Glutamatergic neuron (in vitro differentiated cells): ENCODE measurements at regions not wholly inside any gene's neighbourhood (a gene's known extent, or its start where the extent isn't known, plus 50 kb on each side); places are given as distances from the start of the nearest gene placed in this dataset.

Source experiments
- DNase-seq: peaks from one replicate; pipeline ENCODE4 v3.0.0; 2022
- H3K27ac Mint-ChIP-seq: one replicate; pipeline ENCODE4 v1.8.0; 2020; ENCODE audit warnings: mild to moderate bottlenecking, mixed read lengths, inconsistent platforms; ENCODE audit not compliant: unreplicated experiment
- H3K27me3 Mint-ChIP-seq: one replicate; pipeline ENCODE4 v1.8.0; 2020; ENCODE audit warnings: mild to moderate bottlenecking, moderate library complexity, mixed read lengths, inconsistent platforms; ENCODE audit not compliant: unreplicated experiment
- H3K36me3 Mint-ChIP-seq: one replicate; pipeline ENCODE4 v1.8.0; 2020; ENCODE audit warnings: mild to moderate bottlenecking, mixed read lengths, inconsistent platforms; ENCODE audit not compliant: unreplicated experiment
- H3K4me1 Mint-ChIP-seq: one replicate; pipeline ENCODE4 v1.8.0; 2020; ENCODE audit warnings: mild to moderate bottlenecking, low read depth, mixed read lengths, inconsistent platforms; ENCODE audit not compliant: unreplicated experiment
- H3K4me3 Mint-ChIP-seq: one replicate; pipeline ENCODE4 v1.8.0; 2020; ENCODE audit warnings: mild to moderate bottlenecking, mixed read lengths, inconsistent platforms; ENCODE audit not compliant: unreplicated experiment
- H3K9me3 Mint-ChIP-seq: one replicate; pipeline ENCODE4 v1.8.0; 2020; ENCODE audit warnings: mild to moderate bottlenecking, moderate library complexity, mixed read lengths, inconsistent platforms; ENCODE audit not compliant: unreplicated experiment
- TF ChIP-seq, protein P1 (sequence below): fragments of 200-600 bp; sonication (generic); IDR thresholded peaks from one replicate; pipeline ENCODE4 v1.5.0; 2021; ENCODE audit not compliant: partially characterized antibody, unreplicated experiment

DNA sequence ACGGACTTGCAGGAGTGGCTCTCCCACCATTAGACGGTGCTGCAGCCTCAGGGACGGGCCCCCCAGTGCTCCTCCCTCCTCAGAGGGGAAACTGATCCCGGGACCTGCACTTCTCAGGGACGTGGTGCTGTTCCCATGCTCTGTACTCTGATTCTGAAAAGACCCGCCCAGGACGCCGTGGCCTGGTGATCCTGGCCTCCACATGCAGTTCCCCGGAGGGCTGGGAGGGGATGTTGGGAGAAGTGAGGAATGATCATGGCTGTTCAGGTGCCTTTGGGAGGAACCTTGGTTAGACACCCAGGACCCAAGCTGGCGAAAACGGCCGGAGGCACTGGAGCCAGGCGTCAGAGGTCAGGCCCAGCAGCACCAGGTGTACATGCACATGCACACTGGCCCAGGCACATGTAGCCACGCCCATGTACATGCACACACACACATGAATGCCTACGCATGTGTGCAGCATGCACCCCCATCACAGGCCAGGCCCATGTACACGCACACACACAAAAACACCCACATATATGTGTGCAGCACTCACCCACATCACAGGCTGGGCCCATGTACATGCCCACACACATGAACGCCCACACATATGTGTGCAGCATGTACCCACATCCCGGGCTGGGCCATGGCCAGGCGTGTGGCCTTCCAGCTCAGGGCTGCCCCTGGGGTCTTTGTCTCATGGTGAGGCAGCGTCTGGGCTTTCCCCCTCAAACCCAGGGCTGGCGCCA, 52.6 kb upstream of the DACT2 start:
- H3K27me3 Mint-ChIP-seq: peaks cover 12% of the 10 kb centered on the region
- no peak for DNase-seq
- TF ChIP-seq, protein P1, sequence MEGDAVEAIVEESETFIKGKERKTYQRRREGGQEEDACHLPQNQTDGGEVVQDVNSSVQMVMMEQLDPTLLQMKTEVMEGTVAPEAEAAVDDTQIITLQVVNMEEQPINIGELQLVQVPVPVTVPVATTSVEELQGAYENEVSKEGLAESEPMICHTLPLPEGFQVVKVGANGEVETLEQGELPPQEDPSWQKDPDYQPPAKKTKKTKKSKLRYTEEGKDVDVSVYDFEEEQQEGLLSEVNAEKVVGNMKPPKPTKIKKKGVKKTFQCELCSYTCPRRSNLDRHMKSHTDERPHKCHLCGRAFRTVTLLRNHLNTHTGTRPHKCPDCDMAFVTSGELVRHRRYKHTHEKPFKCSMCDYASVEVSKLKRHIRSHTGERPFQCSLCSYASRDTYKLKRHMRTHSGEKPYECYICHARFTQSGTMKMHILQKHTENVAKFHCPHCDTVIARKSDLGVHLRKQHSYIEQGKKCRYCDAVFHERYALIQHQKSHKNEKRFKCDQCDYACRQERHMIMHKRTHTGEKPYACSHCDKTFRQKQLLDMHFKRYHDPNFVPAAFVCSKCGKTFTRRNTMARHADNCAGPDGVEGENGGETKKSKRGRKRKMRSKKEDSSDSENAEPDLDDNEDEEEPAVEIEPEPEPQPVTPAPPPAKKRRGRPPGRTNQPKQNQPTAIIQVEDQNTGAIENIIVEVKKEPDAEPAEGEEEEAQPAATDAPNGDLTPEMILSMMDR: no peak
- H3K4me1 Mint-ChIP-seq: peaks cover 8% of the 10 kb centered on the region
- H3K9me3 Mint-ChIP-seq: peaks cover 8% of the 10 kb centered on the region
- H3K36me3 Mint-ChIP-seq: no peaks in the 10 kb centered on the region
- H3K27ac Mint-ChIP-seq: no peak overlapping the region
- H3K4me3 Mint-ChIP-seq: no peak overlapping the region

DNA sequence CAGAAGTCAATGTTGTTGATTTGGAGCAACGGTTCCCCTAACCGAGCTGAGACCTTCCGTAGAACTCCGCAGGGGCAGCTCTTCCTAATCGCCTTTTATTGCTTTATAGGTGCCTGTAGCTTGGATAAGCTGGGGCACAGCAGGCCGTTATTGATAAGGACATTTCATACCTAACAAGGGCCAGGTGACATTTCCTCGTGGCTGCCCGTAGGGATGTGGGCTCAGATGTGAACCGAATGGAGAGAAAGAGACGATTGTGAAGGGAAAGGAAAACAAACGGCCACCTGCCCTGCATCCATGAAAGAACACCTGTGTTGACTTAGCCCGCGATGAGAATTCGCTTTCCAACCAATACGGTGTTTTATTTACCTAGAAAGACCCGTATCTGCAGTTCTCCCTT, 53.3 kb upstream of the DACT2 start:
- Mint-ChIP-seq H3K4me3 (no peak overlapping the region), H3K36me3 (no peaks in the 10 kb centered on the region), H3K4me1 (peaks cover 15% of the 10 kb centered on the region), H3K27ac (no peak overlapping the region), H3K27me3 (peaks cover 12% of the 10 kb centered on the region), H3K9me3 (peaks cover 8% of the 10 kb centered on the region)
- TF ChIP-seq, protein P1: no peak
- DNase-seq: no peak

DNA sequence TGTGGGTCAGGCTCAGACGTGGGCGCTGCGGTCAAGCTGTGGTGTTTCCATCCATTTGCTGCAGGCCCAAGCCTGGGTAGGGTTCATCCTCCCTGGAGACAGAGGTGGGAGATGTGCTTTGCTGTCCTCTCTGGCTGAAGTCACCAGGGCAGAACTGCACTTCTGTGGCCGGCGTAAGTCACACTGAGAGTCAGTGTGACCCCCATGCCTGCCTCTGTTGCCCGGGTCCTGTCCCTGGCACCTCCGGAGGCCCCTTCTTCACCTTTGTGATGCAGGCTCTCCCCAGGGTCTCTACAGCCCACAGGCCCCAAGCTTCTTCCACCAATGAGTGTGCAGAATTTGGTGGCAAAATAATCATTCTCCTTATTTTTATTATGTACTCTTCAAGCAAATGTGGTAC, 53.8 kb upstream of the DACT2 start:
- H3K9me3 Mint-ChIP-seq: peaks cover 13% of the 10 kb centered on the region
- no peak overlapping the region for H3K4me3 Mint-ChIP-seq
- no peaks in the 10 kb centered on the region for H3K36me3 Mint-ChIP-seq
- no peak for DNase-seq
- H3K4me1 Mint-ChIP-seq: peaks cover 16% of the 10 kb centered on the region
- TF ChIP-seq, protein P1: no peak
- no peak overlapping the region for H3K27ac Mint-ChIP-seq
- H3K27me3 Mint-ChIP-seq: peaks cover 12% of the 10 kb centered on the region

DNA sequence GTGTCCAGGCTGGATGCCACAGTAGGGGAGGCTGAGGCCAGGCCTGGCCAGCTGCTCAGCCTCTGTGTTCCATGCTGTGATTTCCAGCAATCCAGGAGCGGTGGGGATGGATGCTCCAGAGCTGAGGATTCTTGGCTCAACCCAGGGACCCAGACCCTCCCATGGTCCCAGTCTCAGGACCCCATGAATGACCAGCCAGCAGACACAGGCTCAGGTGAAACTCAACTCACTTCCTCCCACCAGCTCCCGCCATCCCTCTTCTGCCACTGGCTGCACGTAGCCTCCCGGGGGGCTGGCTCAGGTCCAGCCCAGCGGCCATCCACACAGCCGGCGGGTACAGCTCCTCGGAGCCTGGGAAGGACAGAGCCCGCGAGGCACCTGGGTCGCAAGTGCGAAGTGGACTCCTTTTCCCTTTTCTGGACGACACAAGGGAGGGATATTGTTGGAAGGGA, 54.5 kb upstream of the DACT2 start:
- no peak overlapping the region for H3K27ac Mint-ChIP-seq
- DNase-seq: peak; percentile 8
- H3K4me1 Mint-ChIP-seq: peaks cover 16% of the 10 kb centered on the region
- H3K9me3 Mint-ChIP-seq: peaks cover 17% of the 10 kb centered on the region
- TF ChIP-seq, protein P1: no peak
- H3K27me3 Mint-ChIP-seq: peaks cover 8% of the 10 kb centered on the region
- H3K4me3 Mint-ChIP-seq: no peak overlapping the region
- peaks cover 3% of the 10 kb centered on the region for H3K36me3 Mint-ChIP-seq

DNA sequence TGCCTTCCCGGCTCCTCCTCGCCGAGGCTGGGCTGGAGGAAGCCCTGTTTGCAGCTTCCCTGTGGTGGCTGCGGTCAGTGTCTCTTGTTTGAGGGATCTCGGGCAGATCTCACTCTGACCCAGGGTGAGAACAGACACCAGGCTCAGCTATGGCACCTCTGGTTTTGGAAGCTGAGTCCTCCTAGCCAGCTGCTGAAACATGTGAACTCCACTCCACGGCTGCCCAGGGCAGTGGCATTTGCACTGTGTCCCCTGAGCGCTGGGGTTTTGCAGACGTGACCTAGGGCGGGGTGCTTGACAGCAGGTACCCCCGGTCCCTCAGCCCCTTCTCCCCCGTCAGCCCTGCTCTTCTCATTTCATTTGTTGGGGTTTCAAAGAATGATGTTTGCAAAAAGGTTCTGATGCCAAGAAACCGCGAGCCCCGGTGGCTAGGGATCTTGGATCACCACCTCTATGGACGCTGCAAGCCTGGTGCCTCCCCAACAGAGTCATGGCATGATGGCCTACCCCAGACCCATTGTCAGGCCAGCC, 55.0 kb upstream of the DACT2 start:
- DNase-seq: no peak
- H3K27ac Mint-ChIP-seq: no peak overlapping the region
- TF ChIP-seq, protein P1: no peak
- peaks cover 6% of the 10 kb centered on the region for H3K36me3 Mint-ChIP-seq
- H3K9me3 Mint-ChIP-seq: peaks cover 16% of the 10 kb centered on the region
- H3K4me3 Mint-ChIP-seq: no peak overlapping the region
- peaks cover 8% of the 10 kb centered on the region for H3K27me3 Mint-ChIP-seq
- H3K4me1 Mint-ChIP-seq: peaks cover 15% of the 10 kb centered on the region
